ENCODE measurements at regions not wholly inside any gene's neighbourhood (a gene's known extent, or its start where the extent isn't known, plus 50 kb on each side); places are given as distances from the start of the nearest gene placed in this dataset.
A peak's percentile ranks its signal among the peaks of the same experiment; 100 is the strongest.
"Not testable (repeated sequence)": the region's sequence is repeated elsewhere in the genome, so short reads cannot be mapped to it uniquely, and the experiment has no call there.

GRCh38 chrX:3935196-3935595 lies 221.7 kb upstream of the PRKX start:
- H3K27ac Mint-ChIP-seq; ATAC-seq; H3K9me3 Mint-ChIP-seq; H3K36me3 Mint-ChIP-seq; DNase-seq (ENCODE audit: low spot score in 2 of 2): not testable (repeated sequence)

GRCh38 chrX:3920424-3921017 lies 207.1 kb upstream of the PRKX start:
- peak; percentile 98 for ATAC-seq
- H3K36me3 Mint-ChIP-seq; DNase-seq (ENCODE audit: low spot score in 2 of 2); H3K27ac Mint-ChIP-seq; H3K9me3 Mint-ChIP-seq: not testable (repeated sequence)

- not testable (repeated sequence) for DNase-seq (ENCODE audit: low spot score in 2 of 2); H3K9me3 Mint-ChIP-seq; H3K36me3 Mint-ChIP-seq; H3K27ac Mint-ChIP-seq
- ATAC-seq: peak; percentile 46 to 52
Observed at GRCh38 chrX:3919668-3920423, 206.4 kb upstream of the PRKX start.

GRCh38 chrX:3914813-3915212 lies 201.4 kb upstream of the PRKX start:
- not testable (repeated sequence) for H3K27ac Mint-ChIP-seq; DNase-seq (ENCODE audit: low spot score in 2 of 2); H3K36me3 Mint-ChIP-seq; H3K9me3 Mint-ChIP-seq; ATAC-seq

GRCh38 chrX:3914059-3914458 lies 200.6 kb upstream of the PRKX start:
- not testable (repeated sequence) for H3K36me3 Mint-ChIP-seq; DNase-seq (ENCODE audit: low spot score in 2 of 2); H3K27ac Mint-ChIP-seq; ATAC-seq; H3K9me3 Mint-ChIP-seq

GRCh38 chrX:3911012-3911411 lies 197.6 kb upstream of the PRKX start:
- not testable (repeated sequence) for ATAC-seq; H3K9me3 Mint-ChIP-seq; H3K27ac Mint-ChIP-seq; H3K36me3 Mint-ChIP-seq; DNase-seq (ENCODE audit: low spot score in 2 of 2)

- H3K27ac Mint-ChIP-seq; H3K9me3 Mint-ChIP-seq; ATAC-seq; DNase-seq (ENCODE audit: low spot score in 2 of 2); H3K36me3 Mint-ChIP-seq: not testable (repeated sequence)
Observed at GRCh38 chrX:3910611-3911010, 197.2 kb upstream of the PRKX start.

- not testable (repeated sequence) for H3K36me3 Mint-ChIP-seq; DNase-seq (ENCODE audit: low spot score in 2 of 2); ATAC-seq; H3K9me3 Mint-ChIP-seq; H3K27ac Mint-ChIP-seq
Observed at GRCh38 chrX:3905522-3906258, 192.2 kb upstream of the PRKX start.

- H3K36me3 Mint-ChIP-seq; H3K9me3 Mint-ChIP-seq; H3K27ac Mint-ChIP-seq; ATAC-seq; DNase-seq (ENCODE audit: low spot score in 2 of 2): not testable (repeated sequence)
Observed at GRCh38 chrX:3902222-3902621, 188.8 kb upstream of the PRKX start.

GRCh38 chrX:3896755-3897154 lies 183.3 kb upstream of the PRKX start:
- not testable (repeated sequence) for ATAC-seq; H3K36me3 Mint-ChIP-seq; H3K9me3 Mint-ChIP-seq; H3K27ac Mint-ChIP-seq; DNase-seq (ENCODE audit: low spot score in 2 of 2)

- not testable (repeated sequence) for H3K36me3 Mint-ChIP-seq; H3K27ac Mint-ChIP-seq; ATAC-seq; H3K9me3 Mint-ChIP-seq; DNase-seq (ENCODE audit: low spot score in 2 of 2)
Observed at GRCh38 chrX:3882553-3882920, 169.1 kb upstream of the PRKX start.

GRCh38 chrX:3881898-3882552 lies 168.6 kb upstream of the PRKX start:
- not testable (repeated sequence) for DNase-seq (ENCODE audit: low spot score in 2 of 2); H3K9me3 Mint-ChIP-seq; H3K27ac Mint-ChIP-seq; H3K36me3 Mint-ChIP-seq
- ATAC-seq: peak; percentile 97 to 98

GRCh38 chrX:3881255-3881895 lies 167.9 kb upstream of the PRKX start:
- not testable (repeated sequence) for H3K9me3 Mint-ChIP-seq; H3K36me3 Mint-ChIP-seq; H3K27ac Mint-ChIP-seq; DNase-seq (ENCODE audit: low spot score in 2 of 2)
- peak; percentile 40 to 47 for ATAC-seq

- not testable (repeated sequence) for DNase-seq (ENCODE audit: low spot score in 2 of 2); H3K9me3 Mint-ChIP-seq; H3K36me3 Mint-ChIP-seq; ATAC-seq; H3K27ac Mint-ChIP-seq
Observed at GRCh38 chrX:3876393-3876792, 162.9 kb upstream of the PRKX start.

- not testable (repeated sequence) for ATAC-seq, H3K9me3 Mint-ChIP-seq
Observed at GRCh38 chrX:3875638-3876037, 162.2 kb upstream of the PRKX start.

GRCh38 chrX:3872226-3872879 lies 158.9 kb upstream of the PRKX start:
- ATAC-seq; DNase-seq (ENCODE audit: low spot score in 2 of 2); H3K36me3 Mint-ChIP-seq: not testable (repeated sequence)

More at GRCh38 chrX:3875638-3876037, 162.2 kb upstream of the PRKX start:
- not testable (repeated sequence) for H3K36me3 Mint-ChIP-seq; H3K27ac Mint-ChIP-seq; DNase-seq (ENCODE audit: low spot score in 2 of 2)

More at GRCh38 chrX:3872226-3872879, 158.9 kb upstream of the PRKX start:
- H3K27ac Mint-ChIP-seq, H3K9me3 Mint-ChIP-seq: not testable (repeated sequence)
